ENCODE measurements at regions not wholly inside any gene's neighbourhood (a gene's known extent, or its start where the extent isn't known, plus 50 kb on each side); places are given as distances from the start of the nearest gene placed in this dataset.
"Not testable (repeated sequence)": the region's sequence is repeated elsewhere in the genome, so short reads cannot be mapped to it uniquely, and the experiment has no call there.

DNA sequence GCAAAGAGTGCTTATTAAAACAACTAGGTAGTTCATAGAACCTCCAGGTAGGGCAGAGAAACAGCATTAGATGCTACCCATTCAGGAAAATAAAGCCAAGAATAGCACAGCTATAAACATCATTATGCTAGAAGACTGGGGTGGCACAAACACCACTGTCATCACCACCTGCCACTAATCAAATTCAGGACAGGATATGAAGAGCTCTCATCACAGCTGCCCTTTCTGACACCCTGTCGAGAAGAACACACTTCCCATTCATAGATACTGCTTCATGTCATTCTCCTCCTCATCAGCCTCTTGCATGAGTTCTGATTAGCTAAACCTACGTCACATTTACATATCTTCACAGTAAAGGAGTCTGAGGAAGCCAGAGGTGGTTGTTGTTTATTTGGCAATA lies 692.3 kb upstream of the HS3ST1 start:
- DNase-seq (ENCODE audit: low read depth, low spot score) = no peak

GRCh38 chr4:12118651-12119213 lies 690.0 kb upstream of the HS3ST1 start:
- DNase-seq (ENCODE audit: low read depth, low spot score) = no peak

- DNase-seq (ENCODE audit: low read depth, low spot score) = no peak
These were observed 687.4 kb upstream of the HS3ST1 start for GRCh38 chr4:12116009-12116552.

DNA sequence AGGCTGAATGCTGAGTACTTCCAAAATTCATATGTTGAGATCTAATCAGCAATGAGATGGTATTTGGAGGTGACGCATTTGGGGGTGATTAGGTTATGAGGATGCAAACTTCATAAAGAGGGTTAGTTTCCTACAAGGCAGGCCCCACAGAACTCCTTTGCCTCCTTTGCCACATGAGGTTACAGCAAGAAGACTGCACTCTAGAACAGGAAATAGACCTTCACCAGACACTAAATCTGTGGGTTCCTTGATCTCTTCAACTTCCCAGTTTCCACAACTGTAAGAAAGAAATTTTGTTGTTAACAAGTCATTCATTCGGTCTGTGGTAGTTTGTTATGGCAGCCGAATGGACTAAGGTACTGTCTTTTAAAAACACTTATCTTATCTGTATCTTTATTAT lies 681.9 kb upstream of the HS3ST1 start:
- no peak for DNase-seq (ENCODE audit: low read depth, low spot score)

DNA sequence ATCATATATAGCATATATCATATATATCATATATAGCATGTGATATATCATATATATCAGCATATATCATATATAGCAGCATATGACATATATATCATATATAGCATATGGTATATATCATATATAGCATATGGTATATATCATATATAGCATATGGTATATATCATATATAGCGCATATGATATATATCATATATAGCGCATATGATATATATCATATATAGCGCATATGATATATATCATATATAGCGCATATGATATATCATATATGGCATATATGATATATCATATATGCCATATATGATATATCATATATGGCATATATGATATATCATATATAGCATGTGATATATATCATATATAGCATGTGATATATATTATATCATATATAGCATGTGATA lies 680.4 kb upstream of the HS3ST1 start:
- DNase-seq (ENCODE audit: low read depth, low spot score) = not testable (repeated sequence)

DNA sequence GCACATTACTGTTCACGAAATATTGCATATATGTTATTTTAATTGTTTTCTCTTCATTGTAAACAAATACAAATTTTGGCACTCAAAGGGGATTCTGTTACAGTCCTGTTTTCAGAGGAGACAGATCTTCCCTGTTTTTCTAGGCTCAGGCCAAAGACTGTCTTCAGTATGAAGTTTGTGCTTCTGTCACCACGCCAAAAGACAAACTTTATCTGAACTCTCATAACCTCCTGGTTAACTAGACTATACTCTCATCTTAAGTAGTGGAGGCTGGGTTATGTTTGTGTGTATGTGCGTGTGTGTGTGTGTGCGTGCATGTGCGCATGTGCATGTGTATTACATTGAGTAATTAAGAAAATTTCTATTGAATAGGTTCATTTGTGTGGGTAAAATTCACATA lies 676.8 kb upstream of the HS3ST1 start:
- no peak for DNase-seq (ENCODE audit: low read depth, low spot score)

GRCh38 chr4:12089920-12090319 lies 661.2 kb upstream of the HS3ST1 start:
- not testable (repeated sequence) for DNase-seq (ENCODE audit: low read depth, low spot score)

GRCh38 chr4:12084690-12085089 lies 656.0 kb upstream of the HS3ST1 start:
- DNase-seq (ENCODE audit: low read depth, low spot score) = no peak

GRCh38 chr4:12071316-12071715 lies 642.6 kb upstream of the HS3ST1 start:
- no peak for DNase-seq (ENCODE audit: low read depth, low spot score)

- DNase-seq (ENCODE audit: low read depth, low spot score) = no peak
These were observed 625.3 kb upstream of the HS3ST1 start for GRCh38 chr4:12053966-12054365.

DNA sequence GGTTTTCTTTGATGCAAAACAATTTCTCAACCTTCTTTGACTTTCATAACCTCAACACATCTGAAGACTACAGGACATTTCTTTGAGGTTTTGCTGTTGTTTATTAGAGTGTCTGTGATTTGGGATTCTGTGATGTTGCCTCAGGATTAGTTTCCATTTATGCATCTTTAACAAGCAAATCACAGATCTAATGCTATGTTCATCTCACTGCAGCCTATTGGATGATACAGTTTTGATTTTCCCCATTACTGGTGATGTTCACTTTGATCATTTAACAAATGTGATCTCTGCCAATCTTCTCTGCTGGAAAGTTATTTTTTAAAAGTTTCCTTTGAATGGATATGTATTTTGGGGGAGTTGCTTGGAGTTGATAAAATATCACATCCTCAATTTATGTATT lies 624.9 kb upstream of the HS3ST1 start:
- no peak for DNase-seq (ENCODE audit: low read depth, low spot score)

DNA sequence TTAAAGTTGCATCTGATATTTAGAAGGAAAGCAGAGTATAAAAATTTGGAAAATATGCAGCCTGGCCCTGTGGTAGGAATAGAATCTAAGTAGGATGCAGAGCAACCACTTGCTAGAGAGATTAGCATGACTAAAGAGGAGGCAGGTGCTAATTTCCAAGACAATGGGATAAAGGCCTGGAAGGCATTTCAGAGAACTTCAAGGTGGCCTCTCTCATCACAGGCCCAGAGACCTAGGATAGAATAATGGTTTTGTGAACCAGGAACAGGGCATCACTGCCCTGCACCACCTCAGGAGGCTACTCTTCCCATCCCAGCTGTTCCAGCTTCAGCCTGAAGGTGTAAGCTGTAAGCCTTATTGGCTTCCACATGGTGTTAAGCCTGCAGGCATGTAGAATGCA lies 621.7 kb upstream of the HS3ST1 start:
- DNase-seq (ENCODE audit: low read depth, low spot score) = no peak

- DNase-seq (ENCODE audit: low read depth, low spot score) = no peak
These were observed 614.1 kb upstream of the HS3ST1 start for GRCh38 chr4:12042818-12043217.

- no peak for DNase-seq (ENCODE audit: low read depth, low spot score)
These were observed 613.1 kb upstream of the HS3ST1 start for GRCh38 chr4:12041828-12042227.

GRCh38 chr4:12036450-12036849 lies 607.8 kb upstream of the HS3ST1 start:
- peak; percentile 69 for DNase-seq (ENCODE audit: low read depth, low spot score)

DNA sequence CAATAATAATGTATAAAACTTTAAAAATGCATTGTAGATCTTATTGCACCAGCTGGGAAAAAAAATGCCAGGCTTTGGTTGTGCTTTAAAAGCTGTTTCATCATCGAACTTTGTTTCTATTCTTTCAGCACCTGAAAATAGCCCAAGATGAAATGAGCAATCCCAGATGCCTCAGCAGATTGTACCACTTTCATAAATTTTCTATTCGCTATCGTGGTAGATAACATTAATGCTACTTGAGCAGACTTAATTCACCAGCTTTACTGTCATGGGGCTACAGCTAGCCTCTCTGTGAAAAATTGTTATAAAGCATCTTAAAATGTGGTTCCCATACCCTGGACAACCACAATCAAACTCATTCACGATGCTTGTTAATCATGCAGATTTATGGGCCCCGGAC lies 599.6 kb upstream of the HS3ST1 start:
- no peak for DNase-seq (ENCODE audit: low read depth, low spot score)

- no peak for DNase-seq (ENCODE audit: low read depth, low spot score)
These were observed 593.7 kb upstream of the HS3ST1 start for GRCh38 chr4:12022409-12022808.

GRCh38 chr4:12016729-12017128 lies 588.0 kb upstream of the HS3ST1 start:
- no peak for DNase-seq (ENCODE audit: low read depth, low spot score)

DNA sequence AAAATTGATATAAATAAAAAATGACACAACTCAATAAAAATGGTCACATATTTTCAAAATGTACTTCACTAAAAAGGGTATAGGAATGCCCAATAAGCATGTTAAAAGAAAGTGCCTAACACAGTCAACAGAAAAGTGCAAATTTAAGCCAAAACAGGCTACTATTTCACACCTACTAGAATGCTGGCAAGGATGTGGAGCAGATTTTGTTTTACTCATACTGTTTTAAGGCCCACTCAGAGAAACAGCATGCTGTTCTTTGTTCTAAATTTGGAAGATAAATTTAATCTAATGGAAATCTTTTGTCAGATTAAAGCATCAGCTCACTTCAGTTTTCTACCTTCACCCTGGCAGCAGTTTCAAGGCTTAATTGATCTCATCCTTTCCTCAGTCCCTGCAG lies 576.8 kb upstream of the HS3ST1 start:
- no peak for DNase-seq (ENCODE audit: low read depth, low spot score)

DNA sequence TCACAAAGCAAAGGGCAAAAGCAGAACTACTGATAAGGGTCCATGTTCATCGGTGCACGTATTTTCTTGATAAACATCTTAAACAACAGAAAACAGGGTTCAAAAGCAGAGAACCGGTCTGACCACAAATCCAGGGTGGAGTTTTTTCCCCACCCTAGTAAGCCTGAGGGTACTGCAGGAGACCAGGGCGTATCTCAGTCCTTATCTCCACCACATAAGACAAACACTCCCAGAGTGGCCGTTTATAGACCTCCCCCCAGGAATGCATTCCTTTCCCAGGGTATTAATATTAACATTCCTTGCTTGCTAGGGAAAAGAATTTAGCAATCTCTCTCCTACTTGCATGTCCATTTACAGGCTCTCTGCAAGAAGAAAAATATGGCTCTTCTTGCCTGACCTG lies 567.9 kb upstream of the HS3ST1 start:
- DNase-seq (ENCODE audit: low read depth, low spot score) = not testable (repeated sequence)

GRCh38 chr4:11976726-11977263 lies 548.1 kb upstream of the HS3ST1 start:
- no peak for DNase-seq (ENCODE audit: low read depth, low spot score)

DNA sequence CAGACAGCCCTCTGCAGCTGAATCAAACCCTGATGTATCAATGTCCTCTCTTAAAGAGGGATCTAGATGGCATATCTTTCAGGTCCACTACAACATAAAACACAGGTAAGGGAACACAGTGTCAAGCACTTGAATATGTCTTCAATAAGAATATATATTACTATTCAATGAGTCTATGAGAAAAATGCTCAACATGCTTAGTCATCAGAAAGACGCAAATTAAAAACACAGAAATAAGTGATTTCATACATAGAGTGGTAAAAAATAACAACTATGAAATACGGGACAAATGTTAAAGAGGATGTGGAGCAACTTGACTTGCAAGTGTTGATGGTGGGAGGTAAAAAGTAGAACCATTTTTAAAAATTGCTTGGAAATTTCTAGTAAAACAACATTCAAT lies 544.6 kb upstream of the HS3ST1 start:
- DNase-seq (ENCODE audit: low read depth, low spot score) = no peak

DNA sequence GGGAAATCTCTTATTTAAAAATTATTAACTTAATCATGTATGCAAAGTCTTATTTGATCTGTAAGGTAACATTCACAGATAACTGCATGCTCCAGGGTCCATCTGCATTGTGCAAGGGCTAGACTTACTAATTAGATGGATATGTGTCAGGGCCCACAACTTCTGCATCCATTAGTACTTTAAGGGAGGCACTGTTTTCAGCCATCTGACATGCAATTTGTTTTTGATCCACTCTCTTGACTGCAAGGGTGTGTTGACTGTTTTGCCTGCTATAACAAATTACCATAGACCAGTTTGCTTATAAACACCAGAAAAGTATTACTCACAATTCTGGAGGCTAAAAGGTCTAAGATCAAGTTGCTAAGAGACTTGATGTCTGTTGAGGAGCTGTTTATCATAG lies 542.1 kb upstream of the HS3ST1 start:
- DNase-seq (ENCODE audit: low read depth, low spot score) = no peak

- DNase-seq (ENCODE audit: low read depth, low spot score) = no peak
These were observed 538.1 kb upstream of the HS3ST1 start for GRCh38 chr4:11966782-11967181.
